ENCODE measurements at regions not wholly inside any gene's neighbourhood (a gene's known extent, or its start where the extent isn't known, plus 50 kb on each side); places are given as distances from the start of the nearest gene placed in this dataset.

DNA sequence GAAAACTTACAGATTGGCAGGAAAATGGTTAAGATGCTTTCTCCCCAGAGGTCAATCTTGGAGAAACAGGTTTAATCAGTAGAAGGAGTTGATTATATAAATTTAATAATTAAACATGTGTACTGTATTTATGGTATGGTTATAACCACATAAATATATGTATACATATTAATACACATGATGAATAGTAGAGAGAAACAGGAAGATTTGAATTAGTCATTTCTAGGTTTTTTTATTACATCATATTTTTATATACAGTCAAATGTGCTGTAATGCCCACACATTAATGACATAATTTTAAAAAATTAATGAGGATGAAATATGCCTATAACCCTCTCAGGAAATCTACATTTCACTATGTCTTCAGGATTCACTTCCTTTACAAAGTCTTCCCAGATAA, 229.7 kb downstream of the IKZF2 start:
- Histone ChIP-seq H3K4me3 (no peak overlapping the region), H3K36me3 (ENCODE audit: low read depth) (no peaks in the 10 kb centered on the region), H3K4me1 (ENCODE audit: low read depth) (no peaks in the 10 kb centered on the region), H3K9me3 (no peaks in the 10 kb centered on the region)
- no peak for DNase-seq
- no peak for ATAC-seq
- TF ChIP-seq CTCF (IDR thresholded peaks at IDR 0.05), result no peak
- intact Hi-C loops (cut with DNase I, micrococcal nuclease), result no loop called here

- H3K4me3 ChIP-seq, result no peak overlapping the region
- ATAC-seq, result no peak
- H3K4me1 ChIP-seq (ENCODE audit: low read depth), result no peaks in the 10 kb centered on the region
- DNase-seq, result no peak
- intact Hi-C loops (cut with DNase I, micrococcal nuclease), result no loop called here
- H3K9me3 ChIP-seq, result no peaks in the 10 kb centered on the region
- TF ChIP-seq CTCF (IDR thresholded peaks at IDR 0.05), result no peak
- H3K36me3 ChIP-seq (ENCODE audit: low read depth), result no peaks in the 10 kb centered on the region
These were observed 230.4 kb downstream of the IKZF2 start for GRCh38 chr2:212921061-212921460.

DNA sequence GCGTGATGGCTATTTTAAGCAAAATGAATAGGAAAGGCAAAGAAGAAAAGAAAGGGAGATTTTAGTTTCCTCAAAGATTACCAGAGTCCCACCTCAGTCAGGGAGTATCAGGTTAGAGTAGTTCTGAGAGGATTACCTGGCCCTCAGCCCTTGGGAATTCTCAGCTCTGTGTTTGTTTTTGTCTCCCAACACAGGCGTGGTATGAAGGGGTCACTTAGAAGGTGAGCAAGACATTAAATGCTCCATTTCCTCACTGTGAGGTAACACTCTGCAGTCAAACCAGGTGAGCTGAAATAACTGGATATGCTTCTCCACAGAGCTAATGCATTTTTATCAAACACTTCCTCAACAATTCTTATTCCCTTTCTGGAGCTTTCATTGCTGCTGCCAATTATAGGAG, 232.2 kb downstream of the IKZF2 start:
- no peaks in the 10 kb centered on the region for H3K36me3 ChIP-seq (ENCODE audit: low read depth)
- H3K4me1 ChIP-seq (ENCODE audit: low read depth), result peaks cover 3% of the 10 kb centered on the region
- peak in 1 of 3 donors; percentile 20 for DNase-seq
- H3K9me3 ChIP-seq, result no peaks in the 10 kb centered on the region
- intact Hi-C loops (cut with DNase I, micrococcal nuclease), result no loop called here
- H3K4me3 ChIP-seq, result no peak overlapping the region
- ATAC-seq, result peak; percentile 74
- TF ChIP-seq CTCF (IDR thresholded peaks at IDR 0.05), result no peak

DNA sequence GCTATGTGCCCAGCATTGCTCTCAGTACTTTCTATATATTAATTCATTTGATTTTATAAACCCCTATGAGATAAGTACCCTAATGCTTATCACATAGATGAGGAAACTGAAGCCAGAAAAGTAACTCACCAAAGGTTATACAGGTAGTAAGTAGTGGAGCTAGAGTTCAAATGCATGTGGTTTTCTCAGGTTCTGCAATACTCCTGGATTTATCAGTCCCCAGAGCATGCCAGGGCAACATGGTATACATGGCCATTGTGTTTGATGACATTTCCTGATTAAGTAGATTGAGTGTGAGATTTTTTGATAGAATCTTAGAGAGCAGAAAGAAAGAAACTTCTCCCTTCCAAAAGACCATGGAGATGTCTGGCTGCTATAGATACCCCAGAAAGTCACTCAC, 233.1 kb downstream of the IKZF2 start:
- TF ChIP-seq CTCF (IDR thresholded peaks at IDR 0.05), result no peak
- no peaks in the 10 kb centered on the region for H3K36me3 ChIP-seq (ENCODE audit: low read depth)
- intact Hi-C loops (cut with DNase I, micrococcal nuclease), result no loop called here
- DNase-seq (no peak), ATAC-seq (no peak)
- no peaks in the 10 kb centered on the region for H3K9me3 ChIP-seq
- no peak overlapping the region for H3K4me3 ChIP-seq
- peaks cover 5% of the 10 kb centered on the region for H3K4me1 ChIP-seq (ENCODE audit: low read depth)

- peak in 1 of 3 donors; percentile 26 for DNase-seq
- peak; percentile 48 for ATAC-seq
- intact Hi-C loops (cut with DNase I, micrococcal nuclease), result no loop called here
- Histone ChIP-seq H3K9me3 (no peaks in the 10 kb centered on the region), H3K4me3 (no peak overlapping the region), H3K4me1 (ENCODE audit: low read depth) (peaks cover 15% of the 10 kb centered on the region), H3K36me3 (ENCODE audit: low read depth) (no peaks in the 10 kb centered on the region)
- TF ChIP-seq CTCF (IDR thresholded peaks at IDR 0.05), result no peak
These were observed 236.2 kb downstream of the IKZF2 start for GRCh38 chr2:212915121-212915782.

DNA sequence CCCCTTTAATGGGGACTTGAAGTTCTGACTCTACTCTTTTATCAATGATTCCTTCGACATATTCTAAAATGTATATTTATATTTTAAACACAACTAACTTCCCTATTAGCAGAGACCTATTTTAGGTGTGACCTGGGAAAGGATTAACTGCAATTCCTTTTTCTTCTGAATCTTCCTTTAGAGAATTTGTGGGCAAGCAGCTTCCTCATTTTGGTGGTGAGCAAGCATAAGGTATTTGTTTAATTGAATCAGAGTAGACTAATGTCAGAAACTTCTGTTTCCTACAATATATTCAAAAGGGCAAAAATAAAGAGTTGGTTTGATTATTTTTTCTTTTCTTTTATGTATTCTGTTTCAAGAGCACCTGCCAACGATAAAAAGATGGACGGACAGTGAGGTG, 237.0 kb downstream of the IKZF2 start:
- no peak overlapping the region for H3K4me3 ChIP-seq
- intact Hi-C loops (cut with DNase I, micrococcal nuclease), result no loop called here
- no peaks in the 10 kb centered on the region for H3K9me3 ChIP-seq
- H3K36me3 ChIP-seq (ENCODE audit: low read depth), result no peaks in the 10 kb centered on the region
- no peak for TF ChIP-seq CTCF (IDR thresholded peaks at IDR 0.05)
- ATAC-seq, result no peak
- H3K4me1 ChIP-seq (ENCODE audit: low read depth), result peaks cover 15% of the 10 kb centered on the region
- no peak for DNase-seq
